HCT116 (cell line): ENCODE measurements at regions not wholly inside any gene's neighbourhood (a gene's known extent, or its start where the extent isn't known, plus 50 kb on each side); places are given as distances from the start of the nearest gene placed in this dataset.

Experiments
- CTCF ChIP-seq, 3 experiments: fragments of 200-600 bp in 1 of 3; sonication (generic) in 1 of 3; IDR thresholded peaks in 2 of 3; conservative IDR thresholded peaks in 1 of 3; 2 replicates each; pipeline ENCODE4 v1.5.1; 2012 to 2017; ENCODE audit warnings: low read depth in 2 of 3, low read length in 2 of 3, antibody characterized with exemption in 1 of 3, borderline replicate concordance in 1 of 3, control low read depth in 1 of 3, mild to moderate bottlenecking in 1 of 3, mixed read lengths in 1 of 3, mixed run types in 1 of 3, moderate library complexity in 1 of 3; ENCODE audit not compliant: insufficient read depth in 1 of 3
- ELF1 ChIP-seq: IDR thresholded peaks from 2 replicates; pipeline ENCODE4 v1.6.1; 2012; ENCODE audit warnings: low read depth, borderline replicate concordance
- FOSL1 ChIP-seq: IDR thresholded peaks from 2 replicates; pipeline ENCODE4 v1.6.1; 2012; ENCODE audit warnings: low read depth
- JUND ChIP-seq: IDR thresholded peaks from 2 replicates; pipeline ENCODE4 v1.6.1; 2012
- POLR2A ChIP-seq: IDR thresholded peaks from 2 replicates; pipeline ENCODE4 v1.7.0; 2011; ENCODE audit warnings: borderline replicate concordance; ENCODE audit not compliant: insufficient read depth, insufficient read length; ENCODE audit errors: extremely low read depth
- SP1 ChIP-seq: IDR thresholded peaks from 2 replicates; pipeline ENCODE4 v1.6.1; 2012; ENCODE audit warnings: low read depth
- ZBTB33 ChIP-seq: IDR thresholded peaks from 2 replicates; pipeline ENCODE4 v1.6.1; 2011; ENCODE audit warnings: mild to moderate bottlenecking, low read length, moderate library complexity; ENCODE audit not compliant: insufficient replicate concordance; ENCODE audit errors: extremely low read depth

GRCh38 chr12:67879937-67880336, 109.3 kb upstream of the IFNG-AS1 start:
- TF ChIP-seq CTCF (IDR thresholded peaks at IDR 0.05 in 2 of 3, conservative IDR thresholded peaks at IDR 0.05 in 1 of 3; ENCODE audit: borderline replicate concordance in 1 of 3, insufficient read depth in 1 of 3, low read depth in 2 of 3, low read length in 2 of 3) (no peak), FOSL1 (no peak), ZBTB33 (no peak), POLR2A (no peak), JUND (no peak), SP1 (no peak), ELF1 (no peak)
